IMR-90 (cell line): ENCODE measurements at regions not wholly inside any gene's neighbourhood (a gene's known extent, or its start where the extent isn't known, plus 50 kb on each side); places are given as distances from the start of the nearest gene placed in this dataset.

Source experiments
- ATAC-seq: fragments of 200-7000 bp; cut with Tn5 transposase; 2 replicates; pipeline ENCODE4 v1.9.1; 2020; ENCODE audit warnings: low read depth, mild to moderate bottlenecking, moderate library complexity
- BruUV-seq: library from RNA; stranded (reverse); fragments of 400-500 nt; replicated peaks from 2 replicates; lab custom pipeline; 2021; lab: Mats Ljungman, UMichigan
- CTCF ChIA-PET: fragments of 300-600 bp; formaldehyde crosslinking; extraction: SDS; loops from one replicate; lab custom pipeline; 2021; ENCODE audit warnings: antibody characterized with exemption; lab: Yijun Ruan, JAX
- POLR2A ChIA-PET: fragments of 300-600 bp; sonication (Branson Sonifier 250); formaldehyde crosslinking; loops from one replicate; lab custom pipeline; 2022; ENCODE audit warnings: antibody characterized with exemption; ENCODE audit not compliant: unreplicated experiment; lab: Charles Lee
- DNase-seq: peaks from one replicate; pipeline ENCODE4 v3.0.0; 2013
- H2AFZ ChIP-seq: replicated peaks from 2 replicates; pipeline ENCODE3; 2013; ENCODE audit warnings: low read length, mild to moderate bottlenecking; ENCODE audit not compliant: poor library complexity
- H2AK5ac ChIP-seq: 2 replicates; pipeline ENCODE4 v1.6.1; 2013; ENCODE audit warnings: low read depth, low read length, inconsistent platforms
- H2AK9ac ChIP-seq: replicated peaks from 2 replicates; pipeline ENCODE3; 2013; ENCODE audit warnings: mild to moderate bottlenecking, low read depth, low read length, moderate library complexity; ENCODE audit not compliant: poor library complexity
- H2BK120ac ChIP-seq: 2 replicates; pipeline ENCODE4 v1.6.1; 2013; ENCODE audit warnings: low read depth, low read length, inconsistent platforms
- H2BK15ac ChIP-seq: 3 replicates; pipeline ENCODE4 v1.6.1; 2013; ENCODE audit warnings: low read depth, low read length, inconsistent platforms
- H2BK20ac ChIP-seq: 2 replicates; pipeline ENCODE4 v1.6.1; 2013; ENCODE audit warnings: low read depth, mild to moderate bottlenecking, inconsistent platforms, low read length, moderate library complexity
- H2BK5ac ChIP-seq: 2 replicates; pipeline ENCODE4 v1.6.1; 2013; ENCODE audit warnings: mild to moderate bottlenecking, low read depth, low read length, inconsistent platforms; ENCODE audit not compliant: poor library complexity, severe bottlenecking
- H3K14ac ChIP-seq: replicated peaks from 2 replicates; pipeline ENCODE4 v1.6.1; 2013; ENCODE audit warnings: low read depth, low read length, inconsistent platforms
- H3K18ac ChIP-seq: 2 replicates; pipeline ENCODE4 v1.6.1; 2013; ENCODE audit warnings: low read depth, low read length, control low read depth
- H3K23ac ChIP-seq: 2 replicates; pipeline ENCODE4 v1.6.1; 2013; ENCODE audit warnings: low read depth, low read length, inconsistent platforms
- H3K27ac ChIP-seq: 2 replicates; pipeline ENCODE4 v1.5.1; 2013; ENCODE audit warnings: mild to moderate bottlenecking, control low read depth, low read length; ENCODE audit not compliant: insufficient read depth
- H3K27me3 ChIP-seq: 2 replicates; pipeline ENCODE4 v1.6.1; 2013; ENCODE audit warnings: low read length; ENCODE audit not compliant: control insufficient read depth, insufficient read depth
- H3K36me3 ChIP-seq: 2 replicates; pipeline ENCODE4 v1.6.1; 2013; ENCODE audit warnings: low read length, mixed read lengths; ENCODE audit not compliant: control insufficient read depth, insufficient read depth
- H3K4ac ChIP-seq: 2 replicates; pipeline ENCODE4 v1.6.1; 2013; ENCODE audit warnings: low read depth, low read length, inconsistent platforms
- H3K4me1 ChIP-seq: 2 replicates; pipeline ENCODE4 v1.6.1; 2013; ENCODE audit warnings: low read length, mixed read lengths; ENCODE audit not compliant: control insufficient read depth, insufficient read depth
- H3K4me2 ChIP-seq: 2 replicates; pipeline ENCODE4 v1.6.1; 2013; ENCODE audit warnings: low read depth, mild to moderate bottlenecking, control low read depth, low read length, moderate library complexity
- H3K4me3 ChIP-seq: 2 replicates; pipeline ENCODE4 v1.5.1; 2013; ENCODE audit warnings: low read depth, mild to moderate bottlenecking, control low read depth, low read length, moderate library complexity; ENCODE audit not compliant: insufficient read depth
- H3K56ac ChIP-seq: 2 replicates; pipeline ENCODE4 v1.6.1; 2013; ENCODE audit warnings: low read length, inconsistent platforms; ENCODE audit not compliant: insufficient read depth; ENCODE audit errors: extremely low read depth
- H3K79me1 ChIP-seq, 2 experiments: 2 replicates each; pipeline ENCODE4 v1.6.1; 2013; ENCODE audit warnings: low read length in 2 of 2, inconsistent platforms in 1 of 2, low read depth in 1 of 2
- H3K9ac ChIP-seq: 2 replicates; pipeline ENCODE4 v1.6.1; 2013; ENCODE audit warnings: low read depth, low read length, control low read depth
- H3K9me1 ChIP-seq: 2 replicates; pipeline ENCODE4 v1.6.1; 2013; ENCODE audit warnings: low read length, inconsistent platforms; ENCODE audit not compliant: insufficient read depth
- H3K9me3 ChIP-seq: 2 replicates; pipeline ENCODE4 v1.6.1; 2013; ENCODE audit warnings: low read length; ENCODE audit not compliant: control insufficient read depth, insufficient read depth
- H4K20me1 ChIP-seq: 2 replicates; pipeline ENCODE4 v1.6.1; 2013; ENCODE audit warnings: low read length, inconsistent platforms; ENCODE audit not compliant: insufficient read depth
- H4K5ac ChIP-seq: 2 replicates; pipeline ENCODE4 v1.6.1; 2013; ENCODE audit warnings: mild to moderate bottlenecking, low read depth, low read length, control low read depth
- H4K8ac ChIP-seq, 2 experiments: 2 replicates each; pipeline ENCODE4 v1.6.1; 2013; ENCODE audit warnings: low read depth in 2 of 2, low read length in 2 of 2, control low read depth in 1 of 2, inconsistent platforms in 1 of 2
- H4K91ac ChIP-seq: 2 replicates; pipeline ENCODE4 v1.6.1; 2013; ENCODE audit warnings: low read depth, low read length, inconsistent platforms; ENCODE audit not compliant: insufficient read depth
- MXI1 ChIP-seq: IDR thresholded peaks from 2 replicates; pipeline ENCODE4 v1.6.1; 2012; ENCODE audit warnings: low read depth, mild to moderate bottlenecking, low read length, moderate library complexity, borderline replicate concordance
- POLR2A ChIP-seq: IDR thresholded peaks from 2 replicates; pipeline ENCODE4 v1.6.1; 2012; ENCODE audit warnings: mild to moderate bottlenecking, low read depth, low read length
- WGBS, 2 experiments: methylation state at CpG; one replicate each; pipeline versions ENCODE4 v1.1.5 to v1.1.7; 2013; ENCODE audit warnings: missing lambda C conversion rate in 2 of 2; ENCODE audit not compliant: insufficient read length in 1 of 2; ENCODE audit errors: extremely low coverage in 2 of 2; 5-methylcytosine and 5-hydroxymethylcytosine counted together
- dilution Hi-C: fragments of 300-500 bp; cut with HindIII; formaldehyde crosslinking; loops from one replicate; pipeline ENCODE4 v1.14.3; 2018; ENCODE audit warnings: low sequenced_read_pairs; ENCODE audit not compliant: unreplicated experiment
- in situ Hi-C: fragments of 300-500 bp; cut with MboI; formaldehyde crosslinking; loops from 3 replicates; pipeline ENCODE4 v1.14.3; 2019; ENCODE audit warnings: low sequenced_read_pairs, inconsistent platforms, mixed read lengths
- intact Hi-C: fragments of 100-400 bp; cut with micrococcal nuclease; formaldehyde crosslinking; loops from 2 replicates; pipeline ENCODE4 v1.10.0; 2022

GRCh38 chr1:101154547-101154946, 82.3 kb upstream of the S1PR1 start:
- no peak overlapping the region for H4K91ac ChIP-seq
- no peak overlapping the region for H3K4me2 ChIP-seq
- H3K9me1 ChIP-seq = no peaks in the 10 kb centered on the region
- no TSS peak for BruUV-seq
- H3K4me3 ChIP-seq = no peak overlapping the region
- H3K27ac ChIP-seq = no peak overlapping the region
- H3K4ac ChIP-seq = no peak overlapping the region
- no peak overlapping the region for H2BK5ac ChIP-seq
- H4K20me1 ChIP-seq = no peaks in the 10 kb centered on the region
- no peaks in the 10 kb centered on the region for H3K79me1 ChIP-seq
- intact Hi-C loops (no loop called here), in situ Hi-C loops (no loop called here), dilution Hi-C loops (no loop called here)
- no peak overlapping the region for H3K18ac ChIP-seq
- H2AFZ ChIP-seq = no peak overlapping the region
- no peak overlapping the region for H2BK15ac ChIP-seq
- H3K9me3 ChIP-seq = no peaks in the 10 kb centered on the region
- no peak overlapping the region for H2BK20ac ChIP-seq
- H4K5ac ChIP-seq = no peak overlapping the region
- ATAC-seq (no peak), DNase-seq (no peak)
- no peak overlapping the region for H3K9ac ChIP-seq
- H3K14ac ChIP-seq = no peak overlapping the region
- no peaks in the 10 kb centered on the region for H3K4me1 ChIP-seq
- H2AK5ac ChIP-seq = no peak overlapping the region
- H3K27me3 ChIP-seq = no peaks in the 10 kb centered on the region
- H2AK9ac ChIP-seq = no peak overlapping the region
- H4K8ac ChIP-seq = no peak overlapping the region
- H3K36me3 ChIP-seq = no peaks in the 10 kb centered on the region
- no peak overlapping the region for H3K56ac ChIP-seq
- no peak for TF ChIP-seq POLR2A
- no peak for TF ChIP-seq MXI1
- CTCF ChIA-PET = no interaction called here
- H3K23ac ChIP-seq = no peak overlapping the region
- no peak overlapping the region for H2BK120ac ChIP-seq
- WGBS, 2 experiments = no CpG with 5 or more reads among the region's 1 CpG
- POLR2A ChIA-PET = no interaction called here
